GM12891 (cell line): ENCODE measurements at regions not wholly inside any gene's neighbourhood (a gene's known extent, or its start where the extent isn't known, plus 50 kb on each side); places are given as distances from the start of the nearest gene placed in this dataset.

Source experiments
- POLR2A ChIP-seq: IDR thresholded peaks from 2 replicates; pipeline ENCODE4 v1.6.1; 2011; ENCODE audit warnings: low read depth, low read length, control low read depth
- POLR2AphosphoS5 ChIP-seq: IDR thresholded peaks from 2 replicates; pipeline ENCODE4 v1.6.1; 2011; ENCODE audit warnings: low read depth, low read length, control low read depth

GRCh38 chr11:130599073-130599654 is 150.7 kb downstream of the ADAMTS15 start:
- TF ChIP-seq POLR2A: no peak
- TF ChIP-seq POLR2AphosphoS5: no peak
